ENCODE measurements at regions not wholly inside any gene's neighbourhood (a gene's known extent, or its start where the extent isn't known, plus 50 kb on each side); places are given as distances from the start of the nearest gene placed in this dataset.

GRCh38 chr5:35324679-35325078 is 94.4 kb upstream of the PRLR start:
- no peak for TF ChIP-seq POLR2A (IDR thresholded peaks at IDR 0.05)
- TF ChIP-seq, protein P1, sequence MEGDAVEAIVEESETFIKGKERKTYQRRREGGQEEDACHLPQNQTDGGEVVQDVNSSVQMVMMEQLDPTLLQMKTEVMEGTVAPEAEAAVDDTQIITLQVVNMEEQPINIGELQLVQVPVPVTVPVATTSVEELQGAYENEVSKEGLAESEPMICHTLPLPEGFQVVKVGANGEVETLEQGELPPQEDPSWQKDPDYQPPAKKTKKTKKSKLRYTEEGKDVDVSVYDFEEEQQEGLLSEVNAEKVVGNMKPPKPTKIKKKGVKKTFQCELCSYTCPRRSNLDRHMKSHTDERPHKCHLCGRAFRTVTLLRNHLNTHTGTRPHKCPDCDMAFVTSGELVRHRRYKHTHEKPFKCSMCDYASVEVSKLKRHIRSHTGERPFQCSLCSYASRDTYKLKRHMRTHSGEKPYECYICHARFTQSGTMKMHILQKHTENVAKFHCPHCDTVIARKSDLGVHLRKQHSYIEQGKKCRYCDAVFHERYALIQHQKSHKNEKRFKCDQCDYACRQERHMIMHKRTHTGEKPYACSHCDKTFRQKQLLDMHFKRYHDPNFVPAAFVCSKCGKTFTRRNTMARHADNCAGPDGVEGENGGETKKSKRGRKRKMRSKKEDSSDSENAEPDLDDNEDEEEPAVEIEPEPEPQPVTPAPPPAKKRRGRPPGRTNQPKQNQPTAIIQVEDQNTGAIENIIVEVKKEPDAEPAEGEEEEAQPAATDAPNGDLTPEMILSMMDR (IDR thresholded peaks at IDR 0.05) = no peak
